ENCODE measurements at regions not wholly inside any gene's neighbourhood (a gene's known extent, or its start where the extent isn't known, plus 50 kb on each side); places are given as distances from the start of the nearest gene placed in this dataset.

DNA sequence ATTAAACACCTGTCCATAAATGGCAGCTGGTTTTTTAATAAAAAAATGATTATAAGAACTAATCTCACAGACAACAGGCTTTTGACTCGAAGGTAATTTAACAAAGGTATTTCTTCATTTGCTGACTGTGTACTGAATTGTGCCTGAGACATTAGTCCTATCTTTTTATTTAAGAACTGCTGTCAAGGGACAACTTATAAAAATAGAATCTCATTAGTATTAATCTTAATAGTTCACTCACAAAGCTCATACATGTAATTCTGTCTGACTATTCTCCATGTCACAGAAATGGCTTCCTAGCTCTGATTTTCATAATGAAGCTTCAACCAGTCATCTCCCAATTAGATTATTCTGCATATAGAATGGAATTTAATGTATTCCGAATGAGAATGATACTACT lies 276.9 kb upstream of the PDZRN3 start:
- TF ChIP-seq, protein P1, sequence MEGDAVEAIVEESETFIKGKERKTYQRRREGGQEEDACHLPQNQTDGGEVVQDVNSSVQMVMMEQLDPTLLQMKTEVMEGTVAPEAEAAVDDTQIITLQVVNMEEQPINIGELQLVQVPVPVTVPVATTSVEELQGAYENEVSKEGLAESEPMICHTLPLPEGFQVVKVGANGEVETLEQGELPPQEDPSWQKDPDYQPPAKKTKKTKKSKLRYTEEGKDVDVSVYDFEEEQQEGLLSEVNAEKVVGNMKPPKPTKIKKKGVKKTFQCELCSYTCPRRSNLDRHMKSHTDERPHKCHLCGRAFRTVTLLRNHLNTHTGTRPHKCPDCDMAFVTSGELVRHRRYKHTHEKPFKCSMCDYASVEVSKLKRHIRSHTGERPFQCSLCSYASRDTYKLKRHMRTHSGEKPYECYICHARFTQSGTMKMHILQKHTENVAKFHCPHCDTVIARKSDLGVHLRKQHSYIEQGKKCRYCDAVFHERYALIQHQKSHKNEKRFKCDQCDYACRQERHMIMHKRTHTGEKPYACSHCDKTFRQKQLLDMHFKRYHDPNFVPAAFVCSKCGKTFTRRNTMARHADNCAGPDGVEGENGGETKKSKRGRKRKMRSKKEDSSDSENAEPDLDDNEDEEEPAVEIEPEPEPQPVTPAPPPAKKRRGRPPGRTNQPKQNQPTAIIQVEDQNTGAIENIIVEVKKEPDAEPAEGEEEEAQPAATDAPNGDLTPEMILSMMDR (IDR thresholded peaks at IDR 0.05) = no peak
- no peak for TF ChIP-seq POLR2A (IDR thresholded peaks at IDR 0.05)

Data from esophagus squamous epithelium (tissue), 4 donors.